Activated T-helper 2 cell treated with anti-CD3 and anti-CD28 coated beads, Interferon-gamma antibody, Interleukin-2, Interleukin-4, amounts not matched to agents 10 μg/mL and 5 μg/mL and 100 μg/mL, durations not matched to agents 14 hours and 24 hours and 36 hours (primary cell): ENCODE measurements at regions not wholly inside any gene's neighbourhood (a gene's known extent, or its start where the extent isn't known, plus 50 kb on each side); places are given as distances from the start of the nearest gene placed in this dataset.
"Not testable (repeated sequence)": the region's sequence is repeated elsewhere in the genome, so short reads cannot be mapped to it uniquely, and the experiment has no call there.

Experiments
- DNase-seq: peaks from one replicate; pipeline ENCODE4 v3.0.0; 2021; ENCODE audit warnings: low spot score
- H3K27ac Mint-ChIP-seq: one replicate; pipeline ENCODE4 v1.8.0; 2021; ENCODE audit warnings: mixed read lengths
- H3K27me3 Mint-ChIP-seq: one replicate; pipeline ENCODE4 v1.8.0; 2021; ENCODE audit warnings: low read depth, mixed read lengths
- H3K36me3 Mint-ChIP-seq: one replicate; pipeline ENCODE4 v1.8.0; 2021; ENCODE audit warnings: low read depth, mixed read lengths
- H3K4me1 Mint-ChIP-seq: one replicate; pipeline ENCODE4 v1.8.0; 2021; ENCODE audit warnings: low read depth, mixed read lengths
- H3K4me3 Mint-ChIP-seq: one replicate; pipeline ENCODE4 v1.8.0; 2021; ENCODE audit warnings: low read depth, mild to moderate bottlenecking, moderate library complexity, mixed read lengths
- H3K9me3 Mint-ChIP-seq: one replicate; pipeline ENCODE4 v1.8.0; 2021; ENCODE audit warnings: mixed read lengths
- intact Hi-C: fragments of 100-400 bp; cut with micrococcal nuclease; formaldehyde crosslinking; loops from one replicate; pipeline ENCODE4 v1.15.1; 2023

DNA sequence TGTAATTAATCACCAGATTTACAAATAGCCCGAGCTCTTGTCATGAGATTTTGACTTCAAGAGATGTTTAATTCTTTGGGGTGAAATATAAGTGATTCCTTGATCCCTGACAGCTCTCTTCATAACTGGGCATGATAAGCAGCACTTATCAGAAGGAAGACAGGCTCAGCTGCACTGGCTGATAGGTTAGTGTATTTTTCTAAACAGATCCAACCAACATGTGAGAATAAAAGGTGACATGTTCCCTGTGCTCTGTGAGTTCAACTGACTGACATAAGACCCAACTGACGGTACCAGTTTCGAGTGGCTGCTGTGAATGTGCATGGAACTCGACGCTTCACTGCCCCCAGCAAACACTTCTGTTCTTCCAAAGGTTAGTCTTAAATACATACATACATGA is 114.8 kb downstream of the VCY start:
- H3K9me3 Mint-ChIP-seq = no peaks in the 10 kb centered on the region
- no peak overlapping the region for H3K27ac Mint-ChIP-seq
- no peaks in the 10 kb centered on the region for H3K4me1 Mint-ChIP-seq
- H3K27me3 Mint-ChIP-seq = no peaks in the 10 kb centered on the region
- no peak for DNase-seq
- H3K36me3 Mint-ChIP-seq = no peaks in the 10 kb centered on the region
- intact Hi-C loops = no loop called here
- H3K4me3 Mint-ChIP-seq = no peak overlapping the region

DNA sequence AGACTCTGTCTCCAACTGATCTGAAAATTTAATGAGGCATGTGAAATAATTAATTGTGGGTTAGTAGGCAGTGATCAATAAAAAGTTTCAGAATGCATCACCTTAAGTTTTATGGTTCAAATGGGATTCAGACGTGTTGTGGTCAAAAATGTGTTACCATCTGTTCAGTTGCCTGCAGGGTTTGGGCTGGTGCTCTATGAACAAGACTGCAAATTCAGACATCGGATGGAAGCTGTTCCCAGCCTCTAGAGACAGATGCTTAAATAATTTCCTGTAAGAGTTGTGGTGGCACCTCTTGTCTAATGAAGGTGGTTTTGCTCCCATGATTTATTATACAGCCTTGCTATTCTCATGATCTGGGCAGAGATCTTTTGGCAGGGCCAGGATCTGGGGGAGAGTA is 113.6 kb downstream of the VCY start:
- no peak for DNase-seq
- no peaks in the 10 kb centered on the region for H3K27me3 Mint-ChIP-seq
- H3K9me3 Mint-ChIP-seq = no peaks in the 10 kb centered on the region
- H3K4me1 Mint-ChIP-seq = no peaks in the 10 kb centered on the region
- intact Hi-C loops = no loop called here
- no peaks in the 10 kb centered on the region for H3K36me3 Mint-ChIP-seq
- H3K27ac Mint-ChIP-seq = no peak overlapping the region
- no peak overlapping the region for H3K4me3 Mint-ChIP-seq

DNA sequence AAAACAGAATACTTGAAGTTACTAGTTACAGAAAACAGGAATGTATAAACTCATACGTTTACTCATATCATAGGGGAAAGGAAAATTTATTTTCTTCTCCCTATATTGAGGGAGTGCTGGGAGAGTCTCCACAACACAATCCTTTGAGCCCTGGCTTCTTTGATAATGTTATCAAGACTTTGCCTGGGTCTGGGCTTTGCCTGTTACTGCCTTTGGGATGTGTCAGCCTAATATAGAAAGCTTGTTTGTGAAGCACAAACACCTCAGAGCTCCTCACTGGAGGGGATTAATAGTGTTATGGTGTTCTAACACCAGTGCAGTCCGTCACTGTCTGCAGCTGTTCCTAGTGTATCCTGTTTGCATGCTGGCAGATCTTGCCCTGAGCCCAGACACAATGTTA is 107.8 kb downstream of the VCY start:
- H3K27me3 Mint-ChIP-seq = no peaks in the 10 kb centered on the region
- H3K36me3 Mint-ChIP-seq = no peaks in the 10 kb centered on the region
- H3K4me1 Mint-ChIP-seq = no peaks in the 10 kb centered on the region
- no peaks in the 10 kb centered on the region for H3K9me3 Mint-ChIP-seq
- no peak for DNase-seq
- H3K4me3 Mint-ChIP-seq = no peak overlapping the region
- intact Hi-C loops = no loop called here
- no peak overlapping the region for H3K27ac Mint-ChIP-seq

DNA sequence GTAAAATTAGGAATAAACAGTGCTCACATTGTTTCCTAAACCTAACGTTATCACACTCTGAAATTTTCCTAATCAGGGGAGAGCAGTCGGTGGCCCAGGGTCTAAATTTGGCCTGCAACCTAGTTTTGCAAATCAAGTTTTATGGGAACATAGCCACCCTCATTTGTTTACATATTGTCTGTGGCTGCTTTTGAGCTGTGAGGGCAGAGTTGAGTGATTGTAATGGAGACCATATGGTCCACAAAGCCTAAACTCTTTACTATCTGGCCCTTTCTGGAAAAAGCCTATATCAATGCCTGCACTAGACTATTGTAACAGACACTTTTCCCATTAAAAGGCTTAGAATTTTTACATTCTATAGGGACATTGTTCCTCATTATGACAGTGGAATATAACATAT is 105.2 kb downstream of the VCY start:
- intact Hi-C loops = no loop called here
- no peaks in the 10 kb centered on the region for H3K27me3 Mint-ChIP-seq
- no peaks in the 10 kb centered on the region for H3K4me1 Mint-ChIP-seq
- no peak overlapping the region for H3K4me3 Mint-ChIP-seq
- no peak overlapping the region for H3K27ac Mint-ChIP-seq
- H3K36me3 Mint-ChIP-seq = no peaks in the 10 kb centered on the region
- H3K9me3 Mint-ChIP-seq = no peaks in the 10 kb centered on the region
- no peak for DNase-seq

DNA sequence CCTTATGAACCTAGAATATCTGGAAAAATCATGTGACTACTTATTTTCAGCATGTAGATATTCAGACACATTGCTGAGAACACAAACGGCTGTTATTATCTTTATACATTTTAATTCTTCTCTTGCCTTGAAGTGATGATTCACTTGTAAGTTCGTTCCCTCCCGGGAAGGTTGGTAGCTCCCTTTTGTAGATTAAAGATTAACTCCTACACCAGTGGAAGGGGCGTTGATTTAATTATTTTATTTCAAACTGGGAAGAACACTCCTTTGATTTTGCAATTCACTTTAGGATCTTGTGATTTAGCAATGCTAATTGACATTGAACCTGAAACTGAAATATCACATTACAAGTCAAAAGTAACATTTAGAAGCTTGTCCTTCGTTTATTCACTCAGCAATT is 103.4 kb downstream of the VCY start:
- Mint-ChIP-seq H3K27ac (no peak overlapping the region), H3K4me1 (no peaks in the 10 kb centered on the region), H3K9me3 (no peaks in the 10 kb centered on the region), H3K4me3 (no peak overlapping the region), H3K36me3 (no peaks in the 10 kb centered on the region), H3K27me3 (no peaks in the 10 kb centered on the region)
- no peak for DNase-seq
- intact Hi-C loops = no loop called here

DNA sequence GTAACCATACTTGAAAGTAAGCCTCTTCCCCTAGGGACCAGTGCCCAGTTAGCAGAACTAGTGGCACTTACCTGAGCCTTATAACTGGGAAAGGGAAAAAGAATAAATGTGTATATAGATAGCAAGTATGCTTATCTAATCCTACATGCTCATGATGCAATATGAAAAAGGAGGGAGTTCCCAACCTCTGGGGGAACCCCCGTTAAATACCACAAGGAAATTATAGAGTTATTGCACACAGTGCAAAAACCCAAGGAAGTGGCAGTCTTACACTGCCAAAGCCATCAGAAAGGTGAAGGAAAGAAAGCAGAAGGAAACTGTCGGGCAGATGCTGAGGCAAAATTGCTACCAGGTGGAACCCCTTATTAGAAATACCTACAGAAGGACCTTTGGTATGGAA is 92.2 kb downstream of the VCY start:
- H3K27ac Mint-ChIP-seq, H3K36me3 Mint-ChIP-seq, intact Hi-C loops, H3K4me3 Mint-ChIP-seq, H3K4me1 Mint-ChIP-seq, H3K9me3 Mint-ChIP-seq, DNase-seq, H3K27me3 Mint-ChIP-seq: not testable (repeated sequence)

GRCh38 chrY:13907736-13908135 is 78.5 kb downstream of the VCY start:
- Mint-ChIP-seq H3K4me1 (no peaks in the 10 kb centered on the region), H3K27ac (no peak overlapping the region), H3K36me3 (no peaks in the 10 kb centered on the region), H3K9me3 (no peaks in the 10 kb centered on the region), H3K27me3 (no peaks in the 10 kb centered on the region), H3K4me3 (no peak overlapping the region)
- intact Hi-C loops = no loop called here
- DNase-seq = no peak

DNA sequence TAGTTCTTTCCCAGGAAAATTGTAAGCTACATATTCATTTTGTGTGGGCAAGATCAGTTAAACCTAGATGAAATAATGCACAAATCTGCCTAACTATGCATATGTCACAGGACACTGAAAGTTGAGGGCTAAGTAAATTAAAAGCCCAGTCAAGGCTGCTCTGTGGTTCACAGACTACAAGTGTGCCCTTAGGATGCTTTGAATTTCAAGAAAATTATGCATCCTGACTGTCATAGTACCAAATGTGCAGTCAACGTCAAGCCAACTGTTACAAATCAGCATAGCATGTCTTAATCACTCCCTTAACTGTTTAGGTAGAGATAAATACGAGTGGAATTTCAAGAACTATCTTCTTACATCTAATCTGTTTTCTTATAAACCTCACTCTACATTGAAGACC is 55.8 kb downstream of the VCY start:
- intact Hi-C loops, H3K4me3 Mint-ChIP-seq, H3K36me3 Mint-ChIP-seq, H3K4me1 Mint-ChIP-seq, DNase-seq, H3K9me3 Mint-ChIP-seq, H3K27me3 Mint-ChIP-seq, H3K27ac Mint-ChIP-seq: not testable (repeated sequence)
